Non-pigmented ciliary epithelial cell (primary cell): ENCODE measurements at regions not wholly inside any gene's neighbourhood (a gene's known extent, or its start where the extent isn't known, plus 50 kb on each side); places are given as distances from the start of the nearest gene placed in this dataset.
A peak's percentile ranks its signal among the peaks of the same experiment; 100 is the strongest.

Source experiments
- DNase-seq: peaks from one replicate; pipeline ENCODE4 v3.0.0-alpha.2; 2010; ENCODE audit warnings: low read depth

DNA sequence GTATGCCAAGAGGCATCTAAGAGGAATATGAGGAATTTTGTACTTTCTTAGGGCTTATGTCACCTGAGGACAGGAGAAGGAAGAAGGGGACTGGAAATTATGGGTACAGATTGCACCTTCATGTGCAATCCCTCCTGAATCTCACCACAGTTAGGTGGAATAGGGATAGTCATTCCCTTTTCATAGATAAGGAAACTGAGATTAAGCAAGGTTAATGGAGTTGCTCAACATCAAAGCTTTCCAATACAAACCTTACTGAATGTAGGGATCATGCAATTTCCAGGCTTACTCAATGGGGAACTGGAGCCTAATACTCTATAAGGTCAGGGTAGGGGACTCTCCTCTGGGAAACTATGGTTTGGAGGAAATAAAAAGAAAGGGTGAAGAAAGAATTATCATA, 133.0 kb downstream of the C11orf87 start:
- DNase-seq, result no peak

DNA sequence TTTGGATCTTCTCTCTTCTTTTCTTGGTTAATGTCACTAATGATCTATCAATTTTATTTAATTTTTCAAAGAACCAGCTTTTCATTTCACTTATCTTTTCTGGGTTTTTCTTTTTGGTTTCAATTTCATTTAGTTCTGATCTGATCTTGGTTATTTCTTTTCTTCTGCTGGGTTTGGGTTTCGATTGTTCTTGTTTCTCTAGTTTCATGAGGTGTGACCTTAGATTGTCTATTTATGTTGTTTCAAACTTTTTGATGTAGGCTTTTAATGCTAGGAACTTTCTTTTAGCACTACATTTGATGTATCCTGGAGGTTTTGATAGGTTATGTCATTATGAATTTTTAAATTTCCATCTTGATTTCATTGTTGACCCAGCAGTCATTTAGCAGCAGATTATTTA, 142.3 kb downstream of the C11orf87 start:
- DNase-seq, result no peak

DNA sequence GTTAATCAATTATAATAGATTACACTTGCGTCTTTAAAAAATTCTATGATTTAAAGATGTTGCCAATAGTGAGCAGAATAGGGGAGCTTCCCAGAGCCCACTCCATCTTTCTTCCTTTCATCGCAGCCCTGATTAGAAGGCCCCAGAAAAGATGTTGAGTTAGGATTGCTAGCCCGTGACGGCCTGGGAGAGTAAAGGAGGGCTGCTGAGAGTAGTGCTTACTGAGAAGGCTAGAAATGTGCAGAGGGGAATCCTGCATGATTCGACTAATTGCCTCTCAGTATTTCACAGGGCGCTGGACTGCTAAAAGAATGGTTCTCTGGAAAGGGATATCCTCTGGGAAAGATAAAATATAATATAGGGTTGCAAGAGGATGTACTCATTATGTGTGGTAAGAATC, 160.5 kb downstream of the C11orf87 start:
- no peak for DNase-seq

DNA sequence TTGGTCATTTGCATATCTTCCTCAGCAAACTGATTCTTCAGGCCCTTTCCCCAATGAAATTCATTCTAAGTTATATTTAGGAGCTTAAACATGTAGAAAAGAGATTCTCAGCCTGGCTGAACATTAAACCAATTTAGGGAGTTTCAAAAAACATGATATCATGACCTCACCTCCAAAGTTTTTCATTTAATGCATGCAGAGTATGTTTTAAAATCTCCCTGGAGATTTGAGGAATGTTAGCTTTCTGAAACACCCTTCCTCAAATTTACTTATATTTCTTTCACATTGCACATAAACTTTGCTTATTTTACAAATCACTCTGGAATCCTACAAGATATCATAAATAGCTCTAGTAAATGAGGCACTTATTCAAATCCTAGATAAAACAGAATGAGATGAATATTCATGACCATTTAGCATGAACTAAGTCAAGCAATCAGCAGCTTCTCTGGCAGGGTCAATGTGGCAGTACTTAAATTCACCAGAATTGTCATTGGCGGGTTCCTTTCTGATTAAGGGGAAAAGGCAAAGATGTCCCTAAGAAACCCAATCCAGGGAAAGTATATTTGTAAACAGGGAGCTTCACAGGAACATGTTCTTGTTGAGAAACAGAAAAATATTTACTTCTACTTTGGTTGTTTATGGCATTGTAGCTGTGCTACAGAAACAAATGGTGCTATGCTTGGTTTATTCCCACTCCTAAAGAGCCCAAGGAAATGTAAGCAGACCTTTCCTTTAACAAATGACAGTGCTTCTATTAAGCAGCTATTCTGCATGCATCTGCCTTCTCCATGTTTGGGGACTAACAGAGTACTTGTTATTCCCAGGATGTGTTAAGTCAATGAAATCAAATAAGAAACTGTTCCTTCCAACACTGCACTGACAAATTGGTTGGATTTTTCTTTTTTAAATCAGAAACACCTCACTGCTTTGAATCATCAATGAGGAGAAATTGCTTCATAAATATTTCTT, 162.3 kb downstream of the C11orf87 start:
- DNase-seq, result no peak

DNA sequence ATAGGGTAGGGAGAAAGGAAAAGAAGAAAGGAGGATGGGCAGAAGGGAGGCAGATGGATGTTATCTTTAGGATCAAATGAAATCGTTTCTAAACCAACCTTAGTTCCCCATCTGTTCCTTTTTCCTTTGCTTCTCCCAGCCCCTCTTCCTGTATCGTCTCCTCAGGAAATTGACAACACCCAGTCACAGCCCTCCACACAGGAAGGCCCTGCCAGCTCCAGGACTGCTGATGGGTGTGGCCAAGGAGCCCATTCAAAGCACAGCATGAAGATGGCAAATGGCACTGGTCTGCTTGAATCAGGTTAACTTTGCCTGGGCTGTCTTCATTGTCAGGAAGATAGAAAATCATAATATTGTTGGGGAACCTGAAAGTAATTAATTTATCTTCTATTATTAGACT, 164.8 kb downstream of the C11orf87 start:
- no peak for DNase-seq

DNA sequence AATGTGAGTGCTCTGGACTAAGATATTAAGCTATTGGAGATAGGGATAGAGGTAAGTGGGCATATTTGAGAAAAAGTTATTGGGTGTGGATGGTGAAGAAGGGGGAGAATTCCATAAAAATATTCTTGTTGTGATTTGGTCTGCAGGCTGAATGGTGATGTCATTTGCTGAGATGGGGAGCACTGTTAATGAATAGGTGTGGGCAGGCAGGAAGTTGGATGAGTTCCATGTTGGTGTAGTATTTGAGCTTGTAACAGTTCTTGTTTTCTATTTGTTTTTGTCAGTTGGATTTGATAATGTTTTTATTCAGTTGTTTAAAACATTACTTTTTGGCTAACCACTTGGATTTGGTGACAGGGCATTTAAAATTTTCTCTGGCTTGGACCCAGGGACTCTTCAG, 168.8 kb downstream of the C11orf87 start:
- no peak for DNase-seq

DNA sequence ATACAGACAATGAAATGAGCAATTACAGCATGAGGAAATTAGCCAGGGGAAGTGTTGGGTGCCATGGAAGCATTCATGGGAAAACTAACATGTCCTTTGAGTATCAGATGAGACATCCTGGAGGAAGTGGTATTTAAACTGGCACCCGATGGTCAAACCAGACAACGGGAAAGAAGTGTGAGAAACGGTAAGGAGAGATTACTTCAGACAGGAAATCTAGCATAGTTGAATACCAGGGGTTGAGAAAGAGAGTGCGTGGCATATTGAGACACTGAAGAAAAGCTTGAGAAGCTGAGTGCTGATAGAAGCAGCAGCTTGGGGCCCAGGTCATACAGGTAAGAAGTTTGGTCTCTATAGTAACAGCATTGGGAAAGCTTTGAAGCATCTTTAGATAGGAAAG, 175.3 kb downstream of the C11orf87 start:
- DNase-seq, result no peak

DNA sequence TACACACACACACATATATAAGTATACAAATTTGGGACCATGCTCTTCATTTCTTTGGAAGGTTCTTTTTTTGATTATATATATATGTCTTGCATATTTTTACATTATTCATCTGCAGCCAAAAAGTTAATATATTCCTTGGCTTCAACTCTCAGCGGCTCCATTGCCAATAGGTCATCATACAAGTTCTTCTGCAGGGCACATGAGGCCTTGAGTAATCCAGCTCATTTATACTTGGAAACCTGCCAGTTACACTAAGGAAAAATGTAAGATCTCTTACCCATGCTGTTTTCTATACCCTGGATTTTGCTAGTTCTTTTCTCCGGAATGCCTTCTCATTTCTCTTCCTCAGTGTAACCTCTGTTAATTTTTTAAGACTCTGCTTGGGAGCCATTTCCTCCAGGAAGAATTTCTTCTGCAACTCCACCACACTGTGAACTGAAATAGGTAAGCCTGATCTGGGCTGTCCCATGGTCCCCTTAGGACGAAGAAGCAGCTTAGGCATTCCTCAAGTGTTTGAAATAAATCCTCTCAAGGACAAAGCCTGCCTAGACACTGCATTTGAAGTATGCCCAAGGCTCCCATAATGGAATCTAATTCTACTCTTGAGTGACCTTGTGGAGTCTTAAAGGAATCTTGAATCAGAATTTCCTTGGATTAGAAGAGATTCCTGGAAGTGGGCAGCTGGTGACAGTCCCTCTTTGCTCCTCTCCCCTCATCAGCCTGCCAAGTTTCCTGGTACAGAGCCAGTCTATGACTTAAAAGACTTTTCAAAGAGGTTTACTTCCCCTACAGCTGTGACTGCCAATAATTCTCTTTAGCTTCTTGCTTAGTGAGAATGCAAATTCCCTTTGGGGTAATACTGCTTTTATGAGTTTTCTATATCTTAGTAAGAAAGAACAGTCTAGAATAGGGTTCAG, 182.8 kb downstream of the C11orf87 start:
- DNase-seq, result no peak

DNA sequence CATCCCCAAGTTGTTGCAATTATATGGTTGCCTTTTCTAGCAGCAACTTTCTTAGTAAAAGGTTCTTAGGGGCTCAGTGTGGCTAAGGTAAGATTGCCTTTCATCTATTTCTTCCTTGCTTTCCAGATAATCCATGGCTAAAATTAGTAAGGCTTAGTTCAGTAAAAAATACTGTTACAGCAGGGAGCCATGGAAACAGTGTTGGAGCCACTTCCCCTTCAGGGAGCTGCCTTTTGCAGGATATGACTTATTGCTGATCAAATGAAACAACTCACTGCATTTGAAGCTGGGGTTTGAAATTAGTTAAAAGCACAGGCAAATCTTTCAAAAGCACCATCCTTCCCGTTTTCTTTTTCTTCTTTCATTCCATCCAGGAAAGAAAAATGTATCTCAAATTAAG, 184.3 kb downstream of the C11orf87 start:
- DNase-seq, result no peak

DNA sequence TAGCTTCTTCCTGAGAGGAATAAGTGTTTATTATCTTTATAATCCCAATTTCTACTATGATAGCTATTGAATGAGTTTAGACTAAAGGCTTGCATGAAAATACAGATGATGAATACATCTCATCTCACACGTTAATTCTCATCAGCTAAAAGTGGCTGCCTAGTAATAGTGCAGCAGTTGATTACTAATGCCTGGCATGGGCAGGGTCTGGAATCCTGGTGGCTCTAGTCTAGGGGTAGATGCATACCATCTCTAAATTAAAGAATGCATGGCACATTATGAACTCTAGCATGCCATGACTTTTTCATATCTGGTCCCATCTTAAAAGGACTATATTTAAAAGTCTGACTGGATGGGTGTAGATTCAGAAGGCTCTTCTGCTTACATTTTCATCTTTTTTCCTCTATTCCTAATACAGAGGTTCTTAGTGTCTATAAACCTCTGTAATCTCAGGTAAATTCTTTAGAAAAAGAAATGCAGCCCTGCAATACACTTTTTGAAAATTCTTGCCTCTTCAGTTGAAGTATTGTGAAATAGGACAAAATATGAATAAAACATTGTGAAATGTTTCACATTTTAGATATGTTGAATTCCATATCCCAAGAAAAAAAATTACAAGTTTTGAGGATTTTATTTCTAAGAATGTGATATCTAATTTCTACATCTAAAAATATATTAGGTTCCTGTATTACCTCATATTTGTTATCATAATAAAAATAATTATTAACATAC, 187.6 kb downstream of the C11orf87 start:
- DNase-seq, result no peak

DNA sequence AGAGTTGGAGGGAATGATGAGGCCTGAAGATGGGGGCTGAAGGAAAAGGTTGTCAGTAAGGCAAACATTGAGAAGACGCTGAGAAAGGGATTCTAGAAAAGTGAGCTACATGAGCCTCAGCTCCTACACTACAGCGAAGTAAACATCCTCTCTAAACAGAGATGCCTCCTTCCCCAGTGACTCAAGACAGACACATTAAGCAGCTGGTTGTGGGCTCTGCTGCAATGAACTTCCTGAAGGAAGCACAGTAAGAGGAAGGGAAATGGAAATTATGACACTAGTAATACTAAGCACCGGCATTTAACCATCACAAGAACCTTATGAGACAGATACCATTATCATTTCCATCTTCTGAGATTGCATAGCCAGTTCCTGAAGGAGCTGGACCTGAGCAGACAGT, 190.5 kb downstream of the C11orf87 start:
- DNase-seq, result no peak

DNA sequence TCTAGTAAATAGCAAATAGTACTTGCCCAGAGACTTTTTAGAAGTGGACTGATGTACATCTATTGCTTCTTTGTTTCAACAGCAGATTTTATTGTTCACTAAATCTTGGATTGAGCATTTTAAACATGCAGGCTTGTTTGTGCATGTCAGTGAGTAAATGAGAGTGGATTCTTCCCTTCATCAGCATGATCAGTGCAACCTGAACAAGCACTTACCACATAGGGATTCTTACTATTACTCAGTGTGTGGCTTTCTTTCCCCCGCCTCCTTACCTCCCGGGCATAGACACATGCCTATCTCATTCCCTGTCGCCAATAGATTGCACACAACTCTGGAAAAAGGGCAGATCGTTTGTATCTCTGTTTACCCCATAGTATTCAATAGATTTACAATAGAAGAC, 197.5 kb downstream of the C11orf87 start:
- no peak for DNase-seq

DNA sequence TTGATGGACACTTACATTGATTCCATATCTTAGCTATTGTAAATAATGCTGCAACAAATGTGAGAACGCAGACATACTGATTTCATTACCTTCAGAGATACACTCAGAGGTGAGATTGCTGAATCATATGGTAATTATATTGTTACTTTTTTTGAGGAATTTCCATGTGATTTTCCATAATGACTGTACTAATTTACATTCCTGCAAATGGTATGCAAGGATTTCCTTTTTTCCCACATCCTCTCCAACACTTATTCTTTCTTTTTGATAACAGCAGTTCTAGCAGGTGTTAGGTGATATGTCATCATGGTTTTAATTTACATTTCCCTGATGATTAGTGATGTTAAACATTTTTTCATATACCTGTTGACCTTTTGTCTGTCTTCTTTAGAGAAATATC, 207.7 kb downstream of the C11orf87 start:
- no peak for DNase-seq

DNA sequence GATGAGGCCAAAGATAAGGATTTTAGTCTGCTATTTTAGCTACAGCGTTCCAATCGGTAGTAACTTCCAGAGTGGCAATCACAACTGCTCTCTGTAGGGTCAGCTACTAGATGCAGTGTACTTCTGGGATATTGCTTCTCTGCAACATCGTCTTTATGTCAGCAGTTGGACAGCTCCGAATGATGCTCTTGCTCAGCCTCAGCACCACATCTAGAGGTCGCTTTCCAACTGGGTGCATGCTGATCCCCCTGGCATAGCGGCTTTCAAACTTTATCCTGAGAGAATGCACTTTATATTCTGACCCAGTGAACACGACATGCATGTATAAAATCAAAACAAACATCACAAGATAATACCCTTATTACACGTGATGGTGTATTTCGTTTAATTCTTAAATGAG, 219.6 kb downstream of the C11orf87 start:
- peak; percentile 8 for DNase-seq

DNA sequence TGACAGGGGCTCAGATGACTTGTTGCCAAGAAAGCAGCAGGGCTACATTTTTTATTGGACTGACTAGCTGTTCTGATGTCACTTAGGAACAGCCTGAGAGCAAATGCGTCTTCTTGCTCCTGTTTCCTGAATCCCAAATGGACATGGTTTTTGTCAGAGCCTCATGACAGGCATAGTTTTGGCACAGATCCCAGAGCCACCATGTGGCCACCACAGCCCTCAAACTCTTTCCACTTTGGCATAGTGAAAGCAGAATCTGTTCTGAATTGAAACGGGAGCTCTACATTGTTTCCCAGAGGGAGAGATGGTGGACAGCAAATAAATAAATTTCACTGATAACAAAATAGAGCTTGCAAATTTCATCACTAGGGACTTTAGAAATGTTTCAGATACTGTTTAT, 222.2 kb downstream of the C11orf87 start:
- no peak for DNase-seq

DNA sequence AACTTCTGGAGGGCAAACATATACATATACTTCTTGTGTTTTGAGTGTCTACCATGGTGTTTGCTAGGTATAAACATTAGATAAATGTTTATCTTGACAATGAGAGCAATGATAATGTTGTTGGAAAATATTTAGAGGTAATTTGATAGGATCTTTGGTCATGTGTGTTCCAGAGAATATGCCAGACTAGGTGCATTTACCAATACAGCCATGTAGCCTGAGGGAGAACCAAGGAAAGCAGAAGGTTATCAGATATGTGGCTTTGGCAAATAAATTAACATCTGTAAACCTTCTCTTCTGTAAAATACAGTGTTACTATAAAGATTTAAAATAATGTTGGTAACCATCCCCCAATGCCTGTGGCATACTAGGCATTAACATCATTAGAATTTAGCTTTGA, 226.8 kb downstream of the C11orf87 start:
- DNase-seq, result no peak

DNA sequence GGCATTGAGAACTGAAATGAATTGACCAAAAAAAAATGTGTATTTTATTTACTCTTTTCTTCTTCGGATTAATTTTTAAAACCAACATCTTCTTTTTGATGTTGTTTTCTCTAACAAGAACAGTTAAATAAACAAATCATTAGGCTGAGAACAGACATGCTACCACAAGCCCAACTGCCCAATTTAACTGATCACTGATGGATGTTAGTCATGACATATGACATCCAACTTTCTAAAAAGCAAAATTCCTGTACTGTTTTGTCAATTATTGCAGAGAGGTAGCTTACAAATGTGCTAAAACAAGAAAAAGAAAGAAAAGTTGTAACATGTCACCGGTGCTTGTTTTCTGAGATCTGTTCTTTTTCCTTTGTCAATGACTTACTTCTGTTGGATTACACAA, 232.1 kb downstream of the C11orf87 start:
- no peak for DNase-seq

DNA sequence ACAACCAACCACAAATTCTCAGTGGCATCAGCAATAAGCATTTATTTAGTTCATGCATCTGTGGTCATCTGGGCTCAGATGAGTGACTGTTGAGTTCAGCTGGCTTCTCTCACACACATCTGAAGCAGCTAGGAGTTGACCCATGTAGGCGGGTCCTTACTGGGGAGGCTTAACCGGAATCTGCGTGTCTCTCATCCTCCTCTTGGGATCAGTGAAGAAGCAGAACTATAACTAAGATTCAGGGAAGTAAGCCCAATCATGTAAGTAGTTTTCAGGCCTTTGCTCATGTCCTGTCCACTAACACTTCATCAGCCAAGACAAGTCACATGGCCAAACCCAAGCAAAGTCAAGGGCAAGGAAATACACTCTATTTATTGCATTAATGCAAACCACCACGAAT, 236.2 kb downstream of the C11orf87 start:
- no peak for DNase-seq

DNA sequence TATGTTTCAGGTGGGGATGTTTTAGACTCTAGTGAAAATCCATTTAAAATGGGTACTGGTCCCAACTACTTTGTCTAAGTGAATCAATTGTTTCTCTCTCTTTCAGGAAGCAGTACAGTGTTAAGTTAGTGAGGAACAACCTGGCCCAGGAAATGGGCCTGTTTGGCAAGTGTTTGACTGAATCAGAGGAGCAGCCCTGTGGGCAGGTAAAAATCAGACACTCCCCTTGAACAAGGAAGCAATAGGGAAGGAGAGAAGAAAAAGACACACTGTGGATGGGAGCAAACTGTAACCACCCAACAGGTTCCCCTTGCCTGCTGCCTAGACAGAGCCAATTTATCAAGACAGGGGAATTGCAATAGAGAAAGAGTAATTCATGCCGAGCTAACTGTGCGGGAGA, 245.7 kb downstream of the C11orf87 start:
- no peak for DNase-seq

DNA sequence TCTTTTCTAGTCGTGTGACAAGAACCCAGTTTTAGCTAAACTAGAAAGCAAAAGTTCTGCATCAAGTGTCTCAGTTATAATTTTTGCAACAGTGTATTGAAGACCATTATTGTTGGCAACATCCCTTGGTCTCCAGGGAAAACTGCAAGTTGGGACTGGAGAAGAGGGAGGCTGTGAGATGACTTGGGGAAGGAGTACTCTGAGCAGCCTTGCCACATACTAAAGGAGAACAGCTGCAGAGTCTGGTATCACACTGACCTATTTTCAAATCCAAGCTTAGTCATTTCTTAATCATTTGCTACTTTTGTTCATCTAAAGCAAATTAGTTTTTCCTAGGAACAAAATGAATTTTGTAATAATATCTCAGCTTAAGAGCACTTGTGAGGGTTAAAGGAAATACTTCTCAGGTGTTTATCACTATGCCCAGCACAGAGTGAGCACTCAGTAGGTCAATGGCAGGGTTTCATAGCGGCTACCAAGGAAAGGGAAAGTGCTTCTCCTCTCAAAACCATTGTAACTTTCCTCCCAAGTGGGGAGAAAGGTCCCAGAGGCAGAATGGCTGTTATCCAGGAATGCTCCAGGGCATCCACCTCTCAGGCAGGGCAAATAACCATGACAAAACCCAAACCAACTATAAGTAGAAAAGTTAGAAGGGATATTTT, 247.1 kb downstream of the C11orf87 start:
- no peak for DNase-seq

DNA sequence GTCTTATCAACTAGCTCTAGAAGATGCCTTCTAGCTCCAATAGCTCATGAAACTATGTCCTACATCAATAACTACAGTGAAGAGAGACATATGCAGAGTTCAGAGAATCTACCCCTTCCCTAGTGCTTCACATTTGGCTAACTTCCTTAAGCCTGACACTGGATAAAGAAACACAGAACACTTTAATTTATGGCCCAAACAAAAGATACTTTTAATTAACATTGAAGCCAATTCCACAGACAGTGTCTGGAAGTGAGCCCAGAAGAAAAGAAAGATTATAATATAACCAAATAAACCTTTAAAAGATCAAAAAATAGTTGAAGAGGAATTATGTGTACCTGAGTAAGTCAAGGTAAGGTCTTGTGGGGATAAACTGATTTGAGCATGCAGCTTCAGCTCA, 255.2 kb downstream of the C11orf87 start:
- no peak for DNase-seq

DNA sequence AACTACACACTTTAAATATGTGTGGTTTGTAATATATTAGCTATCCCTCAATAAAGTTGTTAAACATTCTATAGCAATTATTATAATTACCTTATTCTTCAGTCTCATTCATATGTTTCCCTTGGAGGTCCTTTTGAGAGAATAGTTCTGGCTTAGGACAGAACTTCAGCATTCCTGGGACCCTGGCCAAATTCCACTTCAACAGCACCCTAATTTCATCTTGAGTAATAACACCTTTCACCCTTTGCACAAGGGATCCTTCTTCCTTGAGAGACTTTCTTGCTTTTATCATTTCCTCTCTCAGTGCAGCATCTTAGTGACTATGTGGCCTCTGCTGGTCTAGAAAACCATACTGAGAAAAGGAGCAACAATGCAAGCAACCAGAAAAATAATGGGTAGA, 255.9 kb downstream of the C11orf87 start:
- DNase-seq, result no peak
